Activated CD4-positive, alpha-beta T cell treated with anti-CD3 and anti-CD28 coated beads, Interleukin-2, amount 50 U/mL, for 24 hours (primary cell): ENCODE measurements at regions not wholly inside any gene's neighbourhood (a gene's known extent, or its start where the extent isn't known, plus 50 kb on each side); places are given as distances from the start of the nearest gene placed in this dataset.

ENCODE experiments used
- DNase-seq, 2 donors: peaks; one replicate each; pipeline ENCODE4 v3.0.0-alpha.2; 2020; ENCODE audit warnings: low read depth in 1 of 2, low spot score in 1 of 2

- DNase-seq, result no peak
Measured at GRCh38 chr5:4370218-4370617, 769.9 kb upstream of the ADAMTS16 start.

- no peak for DNase-seq
Measured at GRCh38 chr5:4372481-4372880, 767.6 kb upstream of the ADAMTS16 start.

GRCh38 chr5:4373051-4373820 is 766.9 kb upstream of the ADAMTS16 start:
- no peak for DNase-seq

- DNase-seq, result no peak
Measured at GRCh38 chr5:4374866-4375265, 765.3 kb upstream of the ADAMTS16 start.

GRCh38 chr5:4375640-4376039 is 764.5 kb upstream of the ADAMTS16 start:
- DNase-seq, result no peak

DNA sequence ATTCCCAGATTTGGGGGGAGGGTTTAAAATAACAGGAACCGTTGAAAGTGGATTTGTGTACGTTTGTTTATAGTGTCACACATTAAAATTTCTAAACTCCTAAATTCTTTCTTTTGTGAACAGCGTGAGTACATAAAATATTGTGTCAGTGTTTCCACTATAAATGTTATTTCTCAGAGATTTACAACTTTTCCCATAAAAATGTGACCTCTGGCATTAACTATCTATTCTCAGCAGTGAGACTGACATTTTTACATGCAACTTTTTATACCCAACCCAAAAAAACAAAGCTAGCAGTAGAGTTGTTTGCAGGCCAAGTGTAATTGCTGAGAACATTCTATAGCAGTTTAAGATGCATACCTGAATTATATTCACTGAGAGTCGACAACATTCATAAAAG is 757.0 kb upstream of the ADAMTS16 start:
- DNase-seq, result no peak

DNA sequence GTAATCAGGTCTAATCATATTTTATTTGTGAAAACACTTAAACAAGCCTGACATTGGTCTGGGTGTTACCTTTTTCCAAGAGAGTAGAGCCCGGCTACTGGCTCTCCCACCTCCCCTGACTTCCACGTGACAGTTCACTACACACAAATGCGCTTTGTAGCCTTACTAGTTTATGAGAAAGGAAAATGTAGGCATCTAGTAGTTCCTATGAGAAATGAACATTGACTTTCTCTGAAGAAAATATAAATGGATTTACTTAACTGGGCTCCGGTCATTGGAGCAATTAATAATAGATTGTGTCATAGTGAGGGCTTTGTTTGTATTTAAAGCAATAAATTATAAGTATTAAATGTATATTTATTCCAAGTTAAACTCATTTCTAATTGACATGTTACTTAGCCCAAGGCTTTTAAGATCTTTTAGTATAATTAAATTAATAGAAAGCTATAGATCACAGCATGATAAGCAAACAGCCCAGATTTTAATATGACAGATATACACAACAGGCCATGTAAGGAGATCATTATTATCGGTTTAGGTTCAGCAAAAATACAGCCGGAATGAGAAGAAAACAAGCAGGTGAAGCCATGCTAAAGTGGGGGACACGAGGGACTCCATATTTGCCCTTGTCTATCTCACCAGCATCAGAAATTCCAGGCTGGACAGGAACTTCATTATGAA is 756.5 kb upstream of the ADAMTS16 start:
- DNase-seq, result no peak

DNA sequence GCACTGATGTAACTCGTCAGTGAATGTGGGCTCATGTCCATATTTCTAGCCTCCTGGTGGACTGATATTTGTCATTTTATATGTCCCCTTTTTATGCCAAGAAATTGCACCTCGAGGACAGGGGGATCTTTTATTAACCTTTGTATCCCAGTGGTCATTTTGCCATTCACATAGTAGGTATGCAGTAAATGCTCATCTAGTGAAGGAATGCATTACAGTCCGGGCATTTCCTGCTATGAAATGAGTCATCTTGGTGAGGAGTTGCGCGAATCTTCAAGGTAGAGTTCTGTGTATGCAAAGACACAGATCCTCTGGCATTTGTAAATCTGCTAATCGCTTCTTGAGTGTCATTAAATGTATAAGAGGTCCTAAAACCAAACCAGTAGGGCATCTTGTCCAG is 755.5 kb upstream of the ADAMTS16 start:
- no peak for DNase-seq

- DNase-seq, result no peak
Measured at GRCh38 chr5:4386152-4386551, 754.0 kb upstream of the ADAMTS16 start.

GRCh38 chr5:4387290-4387689 is 752.8 kb upstream of the ADAMTS16 start:
- DNase-seq, result no peak

DNA sequence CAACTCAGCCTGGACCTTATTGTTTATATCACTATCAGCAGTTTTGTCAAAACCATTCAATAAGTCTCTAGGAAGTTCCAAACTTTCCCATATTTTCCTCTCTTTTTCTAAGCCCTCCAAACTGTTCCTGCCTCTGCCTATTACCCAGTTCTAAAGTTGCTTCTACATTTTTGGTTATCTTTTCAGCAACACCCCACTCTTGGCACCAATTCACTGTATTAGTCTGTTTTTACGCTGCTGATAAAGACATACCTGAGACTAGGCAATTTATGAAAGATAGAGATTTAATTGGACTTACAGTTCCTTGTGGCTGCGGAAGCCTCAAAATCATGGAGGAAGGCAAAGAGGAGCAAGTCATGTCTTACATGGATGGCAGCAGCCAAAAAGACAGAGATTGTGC is 744.4 kb upstream of the ADAMTS16 start:
- DNase-seq, result no peak

GRCh38 chr5:4405614-4406219 is 734.4 kb upstream of the ADAMTS16 start:
- no peak for DNase-seq

- no peak for DNase-seq
Measured at GRCh38 chr5:4410151-4410550, 730.0 kb upstream of the ADAMTS16 start.

GRCh38 chr5:4411664-4412063 is 728.5 kb upstream of the ADAMTS16 start:
- no peak for DNase-seq

GRCh38 chr5:4413996-4414395 is 726.1 kb upstream of the ADAMTS16 start:
- DNase-seq, result no peak

- DNase-seq, result no peak
Measured at GRCh38 chr5:4418084-4418483, 722.0 kb upstream of the ADAMTS16 start.

DNA sequence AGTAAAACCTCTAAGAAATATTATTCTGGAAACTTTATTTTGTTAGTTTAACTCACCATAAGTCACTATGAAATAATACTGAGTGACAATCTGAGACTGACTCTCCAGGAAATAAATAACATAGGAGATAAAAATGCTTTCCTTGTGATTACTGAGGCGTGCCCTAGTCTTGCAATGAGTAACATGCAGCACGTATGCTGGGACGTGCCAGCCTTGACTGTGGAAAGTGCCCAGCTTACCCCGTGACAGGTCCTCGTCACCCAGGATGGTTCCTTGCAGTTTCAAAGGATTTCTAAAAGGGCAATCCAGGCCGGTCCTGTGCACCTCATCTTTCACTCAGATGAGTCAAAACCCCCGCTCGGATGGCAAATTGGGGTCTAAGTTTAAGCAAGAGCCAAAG is 720.8 kb upstream of the ADAMTS16 start:
- DNase-seq, result no peak

- no peak for DNase-seq
Measured at GRCh38 chr5:4420177-4420576, 720.0 kb upstream of the ADAMTS16 start.

GRCh38 chr5:4420681-4421080 is 719.4 kb upstream of the ADAMTS16 start:
- DNase-seq, result no peak

DNA sequence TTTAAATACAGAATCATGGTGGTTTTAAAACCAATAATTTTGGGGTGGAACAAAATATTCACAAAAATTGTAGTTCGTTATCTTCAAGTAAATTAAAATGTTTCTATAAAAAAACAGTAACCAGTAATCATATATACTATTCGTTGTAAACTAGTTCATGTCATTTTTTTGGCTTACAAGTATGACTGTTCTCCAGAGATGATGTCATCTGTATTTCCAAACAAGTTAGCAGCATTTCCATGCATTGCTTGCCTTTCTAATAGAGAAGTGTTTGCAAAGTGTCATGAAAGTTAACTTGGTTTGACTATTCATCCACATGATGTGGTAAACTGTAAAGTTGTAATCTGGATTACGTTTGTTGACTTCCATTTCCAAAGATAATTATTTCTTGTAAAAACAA is 717.9 kb upstream of the ADAMTS16 start:
- no peak for DNase-seq

DNA sequence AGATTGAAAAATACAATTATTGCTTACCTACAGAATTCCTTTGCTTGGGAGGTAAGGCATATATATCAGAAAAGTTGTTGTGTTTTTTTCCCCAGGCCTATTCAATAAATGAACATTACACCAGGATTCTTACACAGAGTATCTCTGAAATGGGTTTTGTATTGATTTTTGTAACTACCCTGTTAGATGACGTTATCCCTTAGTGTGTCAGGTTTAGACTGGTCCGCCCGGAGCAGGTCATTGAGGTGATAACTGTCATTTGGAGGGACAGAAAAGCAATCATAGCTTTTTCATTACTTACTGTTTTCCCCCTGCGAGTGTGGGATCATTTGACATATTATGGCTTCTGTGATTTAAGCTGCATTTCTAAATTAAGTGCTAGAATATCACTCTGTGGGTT is 715.2 kb upstream of the ADAMTS16 start:
- no peak for DNase-seq

DNA sequence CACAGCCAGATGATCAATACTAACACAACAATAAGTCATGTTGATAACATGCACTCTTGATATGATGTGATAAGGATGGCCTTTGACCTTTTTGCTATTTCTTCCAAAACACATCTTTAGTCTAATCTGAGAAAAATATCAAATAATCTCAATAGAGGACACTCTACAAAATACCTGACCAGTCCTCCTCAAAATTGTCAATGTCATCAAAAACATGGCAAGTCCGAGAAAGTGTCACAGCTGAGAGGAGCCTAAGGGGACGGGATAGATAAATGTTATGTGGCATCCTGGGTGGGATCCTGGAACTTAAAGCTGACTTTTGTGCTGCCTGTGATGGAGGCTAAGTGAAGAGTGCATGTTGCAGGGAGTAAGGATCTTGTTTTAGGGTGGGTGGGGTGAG is 699.6 kb upstream of the ADAMTS16 start:
- DNase-seq, result no peak
